ENCODE measurements at regions not wholly inside any gene's neighbourhood (a gene's known extent, or its start where the extent isn't known, plus 50 kb on each side); places are given as distances from the start of the nearest gene placed in this dataset.

GRCh38 chr12:23259558-23259957 is 634.6 kb downstream of the ETNK1 start:
- no peaks in the 10 kb centered on the region for H3K4me1 ChIP-seq (ENCODE audit: control insufficient read depth, insufficient read depth, low read depth, low read length)
- H3K27ac ChIP-seq (ENCODE audit: low read length, poor library complexity, severe bottlenecking) = no peak overlapping the region
- no peak overlapping the region for H2BK12ac ChIP-seq (ENCODE audit: low read length in 2 of 2)
- H2AK5ac ChIP-seq (ENCODE audit: low read length, severe bottlenecking) = no peak overlapping the region
- no peak overlapping the region for H2BK120ac ChIP-seq (ENCODE audit: low read depth, low read length)
- WGBS = 77% methylated on average over 1 of the region's 1 CpG
- H3K9me3 ChIP-seq (ENCODE audit: control insufficient read depth, low read length) = no peaks in the 10 kb centered on the region
- no peak overlapping the region for H3K14ac ChIP-seq (ENCODE audit: low read length in 2 of 2)
- no peak overlapping the region for H2BK5ac ChIP-seq (ENCODE audit: low read depth, low read length, poor library complexity, severe bottlenecking)
- H3K23ac ChIP-seq (ENCODE audit: low read length in 2 of 2) = no peak overlapping the region
- no peak overlapping the region for H3K4me2 ChIP-seq (ENCODE audit: low read length, poor library complexity, severe bottlenecking)
- H2BK15ac ChIP-seq (ENCODE audit: low read depth, poor library complexity, severe bottlenecking) = no peak overlapping the region
- H3K18ac ChIP-seq (ENCODE audit: low read depth in 1 of 2, low read length in 2 of 2) = no peak overlapping the region
- H4K91ac ChIP-seq (ENCODE audit: low read length) = no peak overlapping the region
- H3K4me3 ChIP-seq (ENCODE audit: insufficient read depth in 1 of 2, low read depth in 1 of 2, low read length in 2 of 2) = no peak overlapping the region
- H3K79me1 ChIP-seq (replicated peaks; ENCODE audit: low read length, poor library complexity, severe bottlenecking) = no peaks in the 10 kb centered on the region
- H3K27me3 ChIP-seq (ENCODE audit: control insufficient read depth in 1 of 2, insufficient read depth in 1 of 2, low read length in 2 of 2) = no peaks in the 10 kb centered on the region
- no peak overlapping the region for H2AFZ ChIP-seq (ENCODE audit: low read depth, low read length)
- no peaks in the 10 kb centered on the region for H3K36me3 ChIP-seq (ENCODE audit: control insufficient read depth in 1 of 2, insufficient read depth in 2 of 2, low read depth in 1 of 2, low read length in 2 of 2)
- H3K4ac ChIP-seq (ENCODE audit: low read depth in 1 of 2, low read length in 2 of 2) = no peak overlapping the region
- H4K8ac ChIP-seq (ENCODE audit: low read length) = no peak overlapping the region
- no peak overlapping the region for H3K9ac ChIP-seq (ENCODE audit: low read length)
- no peak for DNase-seq

- no peaks in the 10 kb centered on the region for H3K79me1 ChIP-seq (replicated peaks; ENCODE audit: low read length, poor library complexity, severe bottlenecking)
Measured at GRCh38 chr12:23262670-23263069, 637.7 kb downstream of the ETNK1 start.

GRCh38 chr12:23277831-23278230 is 652.9 kb downstream of the ETNK1 start:
- no peak overlapping the region for H3K27ac ChIP-seq (ENCODE audit: low read length, poor library complexity, severe bottlenecking)
- WGBS = 44% methylated on average over 1 of the region's 1 CpG

More at GRCh38 chr12:23262670-23263069, 637.7 kb downstream of the ETNK1 start:
- no peak overlapping the region for H4K91ac ChIP-seq (ENCODE audit: low read length)
- no peak overlapping the region for H3K4ac ChIP-seq (ENCODE audit: low read depth in 1 of 2, low read length in 2 of 2)
- no peak overlapping the region for H3K4me2 ChIP-seq (ENCODE audit: low read length, poor library complexity, severe bottlenecking)
- no peak overlapping the region for H3K18ac ChIP-seq (ENCODE audit: low read depth in 1 of 2, low read length in 2 of 2)
- H2BK120ac ChIP-seq (ENCODE audit: low read depth, low read length) = no peak overlapping the region
- H3K9me3 ChIP-seq (ENCODE audit: control insufficient read depth, low read length) = no peaks in the 10 kb centered on the region
- no peak overlapping the region for H3K4me3 ChIP-seq (ENCODE audit: insufficient read depth in 1 of 2, low read depth in 1 of 2, low read length in 2 of 2)
- no peak overlapping the region for H3K23ac ChIP-seq (ENCODE audit: low read length in 2 of 2)
- H3K27ac ChIP-seq (ENCODE audit: low read length, poor library complexity, severe bottlenecking) = no peak overlapping the region
- no peaks in the 10 kb centered on the region for H3K27me3 ChIP-seq (ENCODE audit: control insufficient read depth in 1 of 2, insufficient read depth in 1 of 2, low read length in 2 of 2)
- no peak overlapping the region for H3K9ac ChIP-seq (ENCODE audit: low read length)
- no peak overlapping the region for H2AFZ ChIP-seq (ENCODE audit: low read depth, low read length)
- no peaks in the 10 kb centered on the region for H3K36me3 ChIP-seq (ENCODE audit: control insufficient read depth in 1 of 2, insufficient read depth in 2 of 2, low read depth in 1 of 2, low read length in 2 of 2)
- DNase-seq = no peak
- no peak overlapping the region for H3K14ac ChIP-seq (ENCODE audit: low read length in 2 of 2)
- WGBS = 94% methylated on average over 2 of the region's 4 CpGs
- no peaks in the 10 kb centered on the region for H3K4me1 ChIP-seq (ENCODE audit: control insufficient read depth, insufficient read depth, low read depth, low read length)
- no peak overlapping the region for H2BK15ac ChIP-seq (ENCODE audit: low read depth, poor library complexity, severe bottlenecking)
- H2BK12ac ChIP-seq (ENCODE audit: low read length in 2 of 2) = no peak overlapping the region
- no peak overlapping the region for H4K8ac ChIP-seq (ENCODE audit: low read length)
- H2AK5ac ChIP-seq (ENCODE audit: low read length, severe bottlenecking) = no peak overlapping the region
- no peak overlapping the region for H2BK5ac ChIP-seq (ENCODE audit: low read depth, low read length, poor library complexity, severe bottlenecking)

DNA sequence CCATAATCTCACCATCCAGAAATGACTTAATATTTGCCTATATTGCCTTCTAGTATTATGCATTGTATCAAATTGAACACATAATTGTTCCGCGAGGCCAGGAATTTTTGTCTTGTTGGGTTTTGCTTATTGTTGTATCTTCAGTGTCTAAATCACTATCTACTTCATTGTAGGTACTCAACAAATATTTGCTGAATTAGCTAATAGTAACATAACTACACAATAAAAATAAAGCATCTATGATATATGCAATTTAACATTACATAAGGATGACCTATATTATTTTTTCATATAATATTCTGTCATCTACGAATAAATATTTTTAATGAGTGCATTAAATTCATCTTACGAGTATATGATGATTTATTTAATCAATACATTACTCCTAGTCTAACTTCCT is 656.3 kb downstream of the ETNK1 start:
- no peak overlapping the region for H3K27ac ChIP-seq (ENCODE audit: low read length, poor library complexity, severe bottlenecking)
- no peak overlapping the region for H2BK120ac ChIP-seq (ENCODE audit: low read depth, low read length)
- H3K4me1 ChIP-seq (ENCODE audit: control insufficient read depth, insufficient read depth, low read depth, low read length) = no peaks in the 10 kb centered on the region
- peaks cover 6% of the 10 kb centered on the region for H3K9me3 ChIP-seq (ENCODE audit: control insufficient read depth, low read length)
- H3K14ac ChIP-seq (ENCODE audit: low read length in 2 of 2) = no peak overlapping the region
- H2BK5ac ChIP-seq (ENCODE audit: low read depth, low read length, poor library complexity, severe bottlenecking) = no peak overlapping the region
- no peak overlapping the region for H2BK15ac ChIP-seq (ENCODE audit: low read depth, poor library complexity, severe bottlenecking)
- H4K91ac ChIP-seq (ENCODE audit: low read length) = no peak overlapping the region
- no CpG with 5 or more reads among the region's 4 CpGs for WGBS
- no peaks in the 10 kb centered on the region for H3K79me1 ChIP-seq (replicated peaks; ENCODE audit: low read length, poor library complexity, severe bottlenecking)
- H3K4me3 ChIP-seq (ENCODE audit: insufficient read depth in 1 of 2, low read depth in 1 of 2, low read length in 2 of 2) = no peak overlapping the region
- no peak overlapping the region for H3K23ac ChIP-seq (ENCODE audit: low read length in 2 of 2)
- H2AK5ac ChIP-seq (ENCODE audit: low read length, severe bottlenecking) = no peak overlapping the region
- no peak overlapping the region for H3K9ac ChIP-seq (ENCODE audit: low read length)
- H3K18ac ChIP-seq (ENCODE audit: low read depth in 1 of 2, low read length in 2 of 2) = no peak overlapping the region
- no peaks in the 10 kb centered on the region for H3K27me3 ChIP-seq (ENCODE audit: control insufficient read depth in 1 of 2, insufficient read depth in 1 of 2, low read length in 2 of 2)
- H4K8ac ChIP-seq (ENCODE audit: low read length) = no peak overlapping the region
- no peak overlapping the region for H3K4me2 ChIP-seq (ENCODE audit: low read length, poor library complexity, severe bottlenecking)
- H3K36me3 ChIP-seq (ENCODE audit: control insufficient read depth in 1 of 2, insufficient read depth in 2 of 2, low read depth in 1 of 2, low read length in 2 of 2) = no peaks in the 10 kb centered on the region
- no peak overlapping the region for H2BK12ac ChIP-seq (ENCODE audit: low read length in 2 of 2)
- no peak overlapping the region for H2AFZ ChIP-seq (ENCODE audit: low read depth, low read length)
- no peak overlapping the region for H3K4ac ChIP-seq (ENCODE audit: low read depth in 1 of 2, low read length in 2 of 2)
- no peak for DNase-seq

More at GRCh38 chr12:23277831-23278230, 652.9 kb downstream of the ETNK1 start:
- Histone ChIP-seq H2BK5ac (ENCODE audit: low read depth, low read length, poor library complexity, severe bottlenecking) (no peak overlapping the region), H3K4ac (ENCODE audit: low read depth in 1 of 2, low read length in 2 of 2) (no peak overlapping the region), H3K23ac (ENCODE audit: low read length in 2 of 2) (no peak overlapping the region), H3K18ac (ENCODE audit: low read depth in 1 of 2, low read length in 2 of 2) (no peak overlapping the region), H3K9ac (ENCODE audit: low read length) (no peak overlapping the region), H2BK12ac (ENCODE audit: low read length in 2 of 2) (no peak overlapping the region), H3K9me3 (ENCODE audit: control insufficient read depth, low read length) (no peaks in the 10 kb centered on the region), H3K79me1 (replicated peaks; ENCODE audit: low read length, poor library complexity, severe bottlenecking) (no peaks in the 10 kb centered on the region), H3K4me2 (ENCODE audit: low read length, poor library complexity, severe bottlenecking) (no peak overlapping the region), H4K91ac (ENCODE audit: low read length) (no peak overlapping the region), H3K4me3 (ENCODE audit: insufficient read depth in 1 of 2, low read depth in 1 of 2, low read length in 2 of 2) (no peak overlapping the region), H2AK5ac (ENCODE audit: low read length, severe bottlenecking) (no peak overlapping the region), H2BK15ac (ENCODE audit: low read depth, poor library complexity, severe bottlenecking) (no peak overlapping the region), H2AFZ (ENCODE audit: low read depth, low read length) (no peak overlapping the region), H3K27me3 (ENCODE audit: control insufficient read depth in 1 of 2, insufficient read depth in 1 of 2, low read length in 2 of 2) (no peaks in the 10 kb centered on the region), H3K36me3 (ENCODE audit: control insufficient read depth in 1 of 2, insufficient read depth in 2 of 2, low read depth in 1 of 2, low read length in 2 of 2) (no peaks in the 10 kb centered on the region), H4K8ac (ENCODE audit: low read length) (no peak overlapping the region), H2BK120ac (ENCODE audit: low read depth, low read length) (no peak overlapping the region), H3K4me1 (ENCODE audit: control insufficient read depth, insufficient read depth, low read depth, low read length) (no peaks in the 10 kb centered on the region), H3K14ac (ENCODE audit: low read length in 2 of 2) (no peak overlapping the region)
- DNase-seq = no peak

All from mesenchymal stem cell (in vitro differentiated cells and primary cell).